ENCODE measurements at regions not wholly inside any gene's neighbourhood (a gene's known extent, or its start where the extent isn't known, plus 50 kb on each side); places are given as distances from the start of the nearest gene placed in this dataset.

- no peak for TF ChIP-seq POLR2A (IDR thresholded peaks at IDR 0.05)
- no peak for TF ChIP-seq CTCF (IDR thresholded peaks at IDR 0.05)
Observed at GRCh38 chr2:19644763-19645162, 257.0 kb downstream of the TTC32 start.
